GM23338 (cell line): ENCODE measurements at regions not wholly inside any gene's neighbourhood (a gene's known extent, or its start where the extent isn't known, plus 50 kb on each side); places are given as distances from the start of the nearest gene placed in this dataset.

Experiments used
- ATAC-seq: fragments of 200-7000 bp; cut with Tn5 transposase; 3 replicates; pipeline ENCODE4 v1.9.1; 2020
- DNase-seq: peaks from one replicate; pipeline ENCODE4 v3.0.0-alpha.2; 2015; ENCODE audit warnings: low spot score
- H2AFZ ChIP-seq: fragments of 200-600 bp; sonication (generic); 2 replicates; pipeline ENCODE4 v1.8.0; 2016; ENCODE audit warnings: antibody characterized with exemption, mild to moderate bottlenecking, moderate library complexity
- H3F3A ChIP-seq: fragments of 200-600 bp; sonication (generic); replicated peaks from 2 replicates; pipeline ENCODE4 v1.8.0; 2017; ENCODE audit warnings: antibody characterized with exemption, mixed run types, low read depth
- H3K27ac ChIP-seq: fragments of 200-600 bp; sonication (generic); 2 replicates; pipeline ENCODE4 v1.6.1; 2016; ENCODE audit warnings: low read depth
- H3K27me3 ChIP-seq: fragments of 200-600 bp; sonication (generic); 2 replicates; pipeline ENCODE4 v1.8.0; 2016; ENCODE audit warnings: mild to moderate bottlenecking, mixed run types, moderate library complexity; ENCODE audit not compliant: insufficient read depth
- H3K36me3 ChIP-seq: fragments of 200-600 bp; sonication (generic); 2 replicates; pipeline ENCODE4 v1.8.0; 2016; ENCODE audit warnings: mild to moderate bottlenecking; ENCODE audit not compliant: insufficient read depth
- H3K4me1 ChIP-seq: fragments of 200-600 bp; sonication (generic); 2 replicates; pipeline ENCODE4 v1.8.0; 2016; ENCODE audit warnings: mild to moderate bottlenecking, moderate library complexity; ENCODE audit not compliant: insufficient read depth
- H3K4me2 ChIP-seq: fragments of 200-600 bp; sonication (generic); 2 replicates; pipeline ENCODE4 v1.7.1; 2017; ENCODE audit warnings: mixed run types
- H3K4me3 ChIP-seq: fragments of 200-600 bp; sonication (generic); 2 replicates; pipeline ENCODE4 v1.6.1; 2016; ENCODE audit warnings: mixed run types
- H3K79me2 ChIP-seq: fragments of 200-600 bp; sonication (generic); replicated peaks from 2 replicates; pipeline ENCODE4 v1.8.0; 2017; ENCODE audit warnings: mild to moderate bottlenecking; ENCODE audit not compliant: insufficient read depth
- H3K9me2 ChIP-seq: fragments of 200-600 bp; sonication (generic); 2 replicates; pipeline ENCODE4 v1.8.0; 2017; ENCODE audit not compliant: insufficient read depth
- H4K20me1 ChIP-seq: fragments of 200-600 bp; sonication (generic); replicated peaks from 2 replicates; pipeline ENCODE4 v1.8.0; 2017; ENCODE audit warnings: mild to moderate bottlenecking; ENCODE audit not compliant: insufficient read depth
- H3K27ac Mint-ChIP-seq: 2 replicates; pipeline ENCODE4 v1.8.0; 2020; ENCODE audit warnings: inconsistent platforms, mild to moderate bottlenecking, moderate library complexity, mixed read lengths
- H3K27me3 Mint-ChIP-seq: 3 replicates; pipeline ENCODE4 v1.8.0; 2022; ENCODE audit warnings: low read depth, mild to moderate bottlenecking, moderate library complexity, mixed read lengths, inconsistent platforms; ENCODE audit not compliant: insufficient read depth, poor library complexity
- H3K36me3 Mint-ChIP-seq: 3 replicates; pipeline ENCODE4 v1.8.0; 2021; ENCODE audit warnings: low read depth, mild to moderate bottlenecking, inconsistent platforms, moderate library complexity, mixed read lengths
- H3K4me1 Mint-ChIP-seq: 3 replicates; pipeline ENCODE4 v1.8.0; 2020; ENCODE audit warnings: mild to moderate bottlenecking, inconsistent platforms, mixed read lengths
- H3K4me3 Mint-ChIP-seq: 3 replicates; pipeline ENCODE4 v1.8.0; 2021; ENCODE audit warnings: moderate library complexity, mild to moderate bottlenecking, inconsistent platforms, mixed read lengths
- H3K9me3 Mint-ChIP-seq: 3 replicates; pipeline ENCODE4 v1.8.0; 2020; ENCODE audit warnings: moderate library complexity, mild to moderate bottlenecking, inconsistent platforms, mixed read lengths
- CREB1 ChIP-seq: fragments of 250-450 bp; sonication (Bioruptor Pico); IDR thresholded peaks from 2 replicates; pipeline ENCODE4 v1.5.0; 2020; ENCODE audit warnings: low read depth, mild to moderate bottlenecking, moderate library complexity
- EZH2 ChIP-seq: fragments of 200-600 bp; sonication (generic); IDR thresholded peaks from one replicate; pipeline ENCODE4 v1.8.0; 2017; ENCODE audit warnings: antibody characterized with exemption, mild to moderate bottlenecking, low read depth; ENCODE audit not compliant: unreplicated experiment
- EZH2phosphoT487 ChIP-seq: fragments of 200-600 bp; sonication (generic); IDR thresholded peaks from one replicate; pipeline ENCODE4 v1.8.1; 2018; ENCODE audit warnings: antibody characterized with exemption; ENCODE audit not compliant: unreplicated experiment
- JUNB ChIP-seq: IDR thresholded peaks from one replicate; pipeline ENCODE4 v1.6.1; 2016; ENCODE audit warnings: antibody characterized with exemption; ENCODE audit not compliant: unreplicated experiment
- NANOG ChIP-seq: IDR thresholded peaks from 2 replicates; pipeline ENCODE4 v1.6.1; 2016; ENCODE audit warnings: antibody characterized with exemption, borderline replicate concordance
- POLR2AphosphoS5 ChIP-seq: IDR thresholded peaks from 2 replicates; pipeline ENCODE4 v1.6.1; 2016; ENCODE audit warnings: antibody characterized with exemption, low read depth
- STAT1 ChIP-seq: IDR thresholded peaks from one replicate; pipeline ENCODE4 v1.6.1; 2016; ENCODE audit warnings: antibody characterized with exemption; ENCODE audit not compliant: unreplicated experiment
- ZNF114 ChIP-seq: fragments of 250-450 bp; sonication (Bioruptor Pico); IDR thresholded peaks from 2 replicates; pipeline ENCODE4 v1.5.0; 2020; ENCODE audit warnings: mild to moderate bottlenecking, moderate library complexity
- ZNF331 ChIP-seq: fragments of 250-450 bp; sonication (Bioruptor Pico); IDR thresholded peaks from 2 replicates; pipeline ENCODE4 v1.5.0; 2020; ENCODE audit warnings: low read depth, mild to moderate bottlenecking, moderate library complexity
- TF ChIP-seq, protein P1 (sequence below), 2 experiments: fragments of 200-600 bp in 1 of 2; sonication (generic) in 1 of 2; conservative IDR thresholded peaks; 2 replicates each; pipeline versions ENCODE4 v1.5.1 to v1.6.1; 2016 to 2017; ENCODE audit warnings: antibody characterized with exemption in 2 of 2, low read depth in 2 of 2, mild to moderate bottlenecking in 2 of 2, moderate library complexity in 1 of 2
- TF ChIP-seq, protein P2 (sequence below): fragments of 250-450 bp; sonication (Bioruptor Pico); IDR thresholded peaks from 2 replicates; pipeline ENCODE4 v1.5.0; 2020; ENCODE audit warnings: mild to moderate bottlenecking, moderate library complexity
- TF ChIP-seq, protein P3 (sequence below): IDR thresholded peaks from 2 replicates; pipeline ENCODE4 v1.6.1; 2016; ENCODE audit warnings: antibody characterized with exemption
- TF ChIP-seq, protein P4 (sequence below): IDR thresholded peaks from one replicate; pipeline ENCODE4 v1.6.1; 2018; ENCODE audit warnings: antibody characterized with exemption; ENCODE audit not compliant: unreplicated experiment

DNA sequence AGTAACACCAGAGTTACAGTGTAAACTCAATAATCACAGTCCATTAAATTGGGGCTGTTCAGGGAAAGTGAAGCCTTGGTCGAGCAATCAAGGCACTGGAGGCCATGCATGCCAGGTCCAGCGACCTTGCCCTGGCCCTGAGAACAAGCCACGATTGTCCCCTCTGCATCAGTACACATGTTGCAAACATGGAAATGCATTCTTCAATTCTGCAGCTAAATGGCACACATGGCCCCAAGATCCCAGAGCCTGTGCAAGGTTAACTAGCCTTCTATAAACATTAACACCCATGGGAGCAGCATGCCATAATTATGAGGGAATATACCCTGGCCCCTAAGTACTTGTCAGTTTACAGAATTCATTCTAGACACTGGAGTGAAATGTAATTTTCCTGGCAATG is 204.7 kb downstream of the HS3ST3B1 start:
- peaks cover 10% of the 10 kb centered on the region; the same call in 1 of the 2 replicates for H3K9me2 ChIP-seq
- no peak overlapping the region for H3K4me3 ChIP-seq
- H3K27ac Mint-ChIP-seq: no peak overlapping the region
- DNase-seq: no peak
- H3K36me3 ChIP-seq: no peaks in the 10 kb centered on the region
- H3K4me1 Mint-ChIP-seq: 0 out of 3 replicates have a peak, but pooled peaks cover 2% of the 10 kb centered on the region
- H3K9me3 Mint-ChIP-seq: no peaks in the 10 kb centered on the region; the same call in 2 of the 3 replicates
- H4K20me1 ChIP-seq: no peaks in the 10 kb centered on the region
- H3K27me3 Mint-ChIP-seq: no peaks in the 10 kb centered on the region
- H3K36me3 Mint-ChIP-seq: no peaks in the 10 kb centered on the region
- H3F3A ChIP-seq: no peaks in the 10 kb centered on the region
- H2AFZ ChIP-seq: no peak overlapping the region
- ATAC-seq: no peak
- no peaks in the 10 kb centered on the region for H3K27me3 ChIP-seq
- no peak overlapping the region for H3K27ac ChIP-seq
- H3K4me1 ChIP-seq: peaks cover 3% of the 10 kb centered on the region; the same call in 1 of the 2 replicates
- H3K4me2 ChIP-seq: no peak overlapping the region
- no peaks in the 10 kb centered on the region for H3K79me2 ChIP-seq
- TF ChIP-seq, protein P1, sequence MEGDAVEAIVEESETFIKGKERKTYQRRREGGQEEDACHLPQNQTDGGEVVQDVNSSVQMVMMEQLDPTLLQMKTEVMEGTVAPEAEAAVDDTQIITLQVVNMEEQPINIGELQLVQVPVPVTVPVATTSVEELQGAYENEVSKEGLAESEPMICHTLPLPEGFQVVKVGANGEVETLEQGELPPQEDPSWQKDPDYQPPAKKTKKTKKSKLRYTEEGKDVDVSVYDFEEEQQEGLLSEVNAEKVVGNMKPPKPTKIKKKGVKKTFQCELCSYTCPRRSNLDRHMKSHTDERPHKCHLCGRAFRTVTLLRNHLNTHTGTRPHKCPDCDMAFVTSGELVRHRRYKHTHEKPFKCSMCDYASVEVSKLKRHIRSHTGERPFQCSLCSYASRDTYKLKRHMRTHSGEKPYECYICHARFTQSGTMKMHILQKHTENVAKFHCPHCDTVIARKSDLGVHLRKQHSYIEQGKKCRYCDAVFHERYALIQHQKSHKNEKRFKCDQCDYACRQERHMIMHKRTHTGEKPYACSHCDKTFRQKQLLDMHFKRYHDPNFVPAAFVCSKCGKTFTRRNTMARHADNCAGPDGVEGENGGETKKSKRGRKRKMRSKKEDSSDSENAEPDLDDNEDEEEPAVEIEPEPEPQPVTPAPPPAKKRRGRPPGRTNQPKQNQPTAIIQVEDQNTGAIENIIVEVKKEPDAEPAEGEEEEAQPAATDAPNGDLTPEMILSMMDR (conservative IDR thresholded peaks at IDR 0.05; ENCODE audit: low read depth in 2 of 2): no peak
- TF ChIP-seq NANOG: no peak
- TF ChIP-seq EZH2: no peak
- TF ChIP-seq EZH2phosphoT487: no peak
- no peak for TF ChIP-seq ZNF114 (CRISPR knock-in tag)
- TF ChIP-seq POLR2AphosphoS5: no peak
- TF ChIP-seq, protein P2, sequence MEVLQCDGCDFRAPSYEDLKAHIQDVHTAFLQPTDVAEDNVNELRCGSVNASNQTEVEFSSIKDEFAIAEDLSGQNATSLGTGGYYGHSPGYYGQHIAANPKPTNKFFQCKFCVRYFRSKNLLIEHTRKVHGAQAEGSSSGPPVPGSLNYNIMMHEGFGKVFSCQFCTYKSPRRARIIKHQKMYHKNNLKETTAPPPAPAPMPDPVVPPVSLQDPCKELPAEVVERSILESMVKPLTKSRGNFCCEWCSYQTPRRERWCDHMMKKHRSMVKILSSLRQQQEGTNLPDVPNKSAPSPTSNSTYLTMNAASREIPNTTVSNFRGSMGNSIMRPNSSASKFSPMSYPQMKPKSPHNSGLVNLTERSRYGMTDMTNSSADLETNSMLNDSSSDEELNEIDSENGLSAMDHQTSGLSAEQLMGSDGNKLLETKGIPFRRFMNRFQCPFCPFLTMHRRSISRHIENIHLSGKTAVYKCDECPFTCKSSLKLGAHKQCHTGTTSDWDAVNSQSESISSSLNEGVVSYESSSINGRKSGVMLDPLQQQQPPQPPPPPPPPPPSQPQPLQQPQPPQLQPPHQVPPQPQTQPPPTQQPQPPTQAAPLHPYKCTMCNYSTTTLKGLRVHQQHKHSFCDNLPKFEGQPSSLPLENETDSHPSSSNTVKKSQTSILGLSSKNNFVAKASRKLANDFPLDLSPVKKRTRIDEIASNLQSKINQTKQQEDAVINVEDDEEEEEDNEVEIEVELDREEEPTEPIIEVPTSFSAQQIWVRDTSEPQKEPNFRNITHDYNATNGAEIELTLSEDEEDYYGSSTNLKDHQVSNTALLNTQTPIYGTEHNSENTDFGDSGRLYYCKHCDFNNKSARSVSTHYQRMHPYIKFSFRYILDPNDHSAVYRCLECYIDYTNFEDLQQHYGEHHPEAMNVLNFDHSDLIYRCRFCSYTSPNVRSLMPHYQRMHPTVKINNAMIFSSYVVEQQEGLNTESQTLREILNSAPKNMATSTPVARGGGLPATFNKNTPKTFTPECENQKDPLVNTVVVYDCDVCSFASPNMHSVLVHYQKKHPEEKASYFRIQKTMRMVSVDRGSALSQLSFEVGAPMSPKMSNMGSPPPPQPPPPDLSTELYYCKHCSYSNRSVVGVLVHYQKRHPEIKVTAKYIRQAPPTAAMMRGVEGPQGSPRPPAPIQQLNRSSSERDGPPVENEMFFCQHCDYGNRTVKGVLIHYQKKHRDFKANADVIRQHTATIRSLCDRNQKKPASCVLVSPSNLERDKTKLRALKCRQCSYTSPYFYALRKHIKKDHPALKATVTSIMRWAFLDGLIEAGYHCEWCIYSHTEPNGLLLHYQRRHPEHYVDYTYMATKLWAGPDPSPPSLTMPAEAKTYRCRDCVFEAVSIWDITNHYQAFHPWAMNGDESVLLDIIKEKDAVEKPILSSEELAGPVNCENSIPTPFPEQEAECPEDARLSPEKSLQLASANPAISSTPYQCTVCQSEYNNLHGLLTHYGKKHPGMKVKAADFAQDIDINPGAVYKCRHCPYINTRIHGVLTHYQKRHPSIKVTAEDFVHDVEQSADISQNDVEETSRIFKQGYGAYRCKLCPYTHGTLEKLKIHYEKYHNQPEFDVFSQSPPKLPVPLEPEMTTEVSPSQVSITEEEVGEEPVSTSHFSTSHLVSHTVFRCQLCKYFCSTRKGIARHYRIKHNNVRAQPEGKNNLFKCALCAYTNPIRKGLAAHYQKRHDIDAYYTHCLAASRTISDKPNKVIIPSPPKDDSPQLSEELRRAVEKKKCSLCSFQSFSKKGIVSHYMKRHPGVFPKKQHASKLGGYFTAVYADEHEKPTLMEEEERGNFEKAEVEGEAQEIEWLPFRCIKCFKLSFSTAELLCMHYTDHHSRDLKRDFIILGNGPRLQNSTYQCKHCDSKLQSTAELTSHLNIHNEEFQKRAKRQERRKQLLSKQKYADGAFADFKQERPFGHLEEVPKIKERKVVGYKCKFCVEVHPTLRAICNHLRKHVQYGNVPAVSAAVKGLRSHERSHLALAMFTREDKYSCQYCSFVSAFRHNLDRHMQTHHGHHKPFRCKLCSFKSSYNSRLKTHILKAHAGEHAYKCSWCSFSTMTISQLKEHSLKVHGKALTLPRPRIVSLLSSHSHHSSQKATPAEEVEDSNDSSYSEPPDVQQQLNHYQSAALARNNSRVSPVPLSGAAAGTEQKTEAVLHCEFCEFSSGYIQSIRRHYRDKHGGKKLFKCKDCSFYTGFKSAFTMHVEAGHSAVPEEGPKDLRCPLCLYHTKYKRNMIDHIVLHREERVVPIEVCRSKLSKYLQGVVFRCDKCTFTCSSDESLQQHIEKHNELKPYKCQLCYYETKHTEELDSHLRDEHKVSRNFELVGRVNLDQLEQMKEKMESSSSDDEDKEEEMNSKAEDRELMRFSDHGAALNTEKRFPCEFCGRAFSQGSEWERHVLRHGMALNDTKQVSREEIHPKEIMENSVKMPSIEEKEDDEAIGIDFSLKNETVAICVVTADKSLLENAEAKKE (CRISPR knock-in tag): no peak
- TF ChIP-seq, protein P3, sequence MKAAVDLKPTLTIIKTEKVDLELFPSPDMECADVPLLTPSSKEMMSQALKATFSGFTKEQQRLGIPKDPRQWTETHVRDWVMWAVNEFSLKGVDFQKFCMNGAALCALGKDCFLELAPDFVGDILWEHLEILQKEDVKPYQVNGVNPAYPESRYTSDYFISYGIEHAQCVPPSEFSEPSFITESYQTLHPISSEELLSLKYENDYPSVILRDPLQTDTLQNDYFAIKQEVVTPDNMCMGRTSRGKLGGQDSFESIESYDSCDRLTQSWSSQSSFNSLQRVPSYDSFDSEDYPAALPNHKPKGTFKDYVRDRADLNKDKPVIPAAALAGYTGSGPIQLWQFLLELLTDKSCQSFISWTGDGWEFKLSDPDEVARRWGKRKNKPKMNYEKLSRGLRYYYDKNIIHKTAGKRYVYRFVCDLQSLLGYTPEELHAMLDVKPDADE: no peak
- no peak for TF ChIP-seq STAT1
- no peak for TF ChIP-seq ZNF331 (CRISPR knock-in tag)
- TF ChIP-seq, protein P4, sequence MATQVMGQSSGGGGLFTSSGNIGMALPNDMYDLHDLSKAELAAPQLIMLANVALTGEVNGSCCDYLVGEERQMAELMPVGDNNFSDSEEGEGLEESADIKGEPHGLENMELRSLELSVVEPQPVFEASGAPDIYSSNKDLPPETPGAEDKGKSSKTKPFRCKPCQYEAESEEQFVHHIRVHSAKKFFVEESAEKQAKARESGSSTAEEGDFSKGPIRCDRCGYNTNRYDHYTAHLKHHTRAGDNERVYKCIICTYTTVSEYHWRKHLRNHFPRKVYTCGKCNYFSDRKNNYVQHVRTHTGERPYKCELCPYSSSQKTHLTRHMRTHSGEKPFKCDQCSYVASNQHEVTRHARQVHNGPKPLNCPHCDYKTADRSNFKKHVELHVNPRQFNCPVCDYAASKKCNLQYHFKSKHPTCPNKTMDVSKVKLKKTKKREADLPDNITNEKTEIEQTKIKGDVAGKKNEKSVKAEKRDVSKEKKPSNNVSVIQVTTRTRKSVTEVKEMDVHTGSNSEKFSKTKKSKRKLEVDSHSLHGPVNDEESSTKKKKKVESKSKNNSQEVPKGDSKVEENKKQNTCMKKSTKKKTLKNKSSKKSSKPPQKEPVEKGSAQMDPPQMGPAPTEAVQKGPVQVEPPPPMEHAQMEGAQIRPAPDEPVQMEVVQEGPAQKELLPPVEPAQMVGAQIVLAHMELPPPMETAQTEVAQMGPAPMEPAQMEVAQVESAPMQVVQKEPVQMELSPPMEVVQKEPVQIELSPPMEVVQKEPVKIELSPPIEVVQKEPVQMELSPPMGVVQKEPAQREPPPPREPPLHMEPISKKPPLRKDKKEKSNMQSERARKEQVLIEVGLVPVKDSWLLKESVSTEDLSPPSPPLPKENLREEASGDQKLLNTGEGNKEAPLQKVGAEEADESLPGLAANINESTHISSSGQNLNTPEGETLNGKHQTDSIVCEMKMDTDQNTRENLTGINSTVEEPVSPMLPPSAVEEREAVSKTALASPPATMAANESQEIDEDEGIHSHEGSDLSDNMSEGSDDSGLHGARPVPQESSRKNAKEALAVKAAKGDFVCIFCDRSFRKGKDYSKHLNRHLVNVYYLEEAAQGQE: no peak
- TF ChIP-seq JUNB: no peak
- no peak for TF ChIP-seq CREB1 (CRISPR knock-in tag)
- H3K4me3 Mint-ChIP-seq: no peak overlapping the region
